ENCODE measurements at regions not wholly inside any gene's neighbourhood (a gene's known extent, or its start where the extent isn't known, plus 50 kb on each side); places are given as distances from the start of the nearest gene placed in this dataset.

GRCh38 chr17:15103785-15104184 is 161.3 kb downstream of the PMP22 start:
- TF ChIP-seq POLR2A (IDR thresholded peaks at IDR 0.05), result no peak
- TF ChIP-seq CTCF (IDR thresholded peaks at IDR 0.05), result no peak
- no peak for TF ChIP-seq POLR2AphosphoS5 (IDR thresholded peaks at IDR 0.05)

Data from breast epithelium (tissue), 3 donors.